HG03060 (cell line): ENCODE measurements at regions not wholly inside any gene's neighbourhood (a gene's known extent, or its start where the extent isn't known, plus 50 kb on each side); places are given as distances from the start of the nearest gene placed in this dataset.
"Not testable (repeated sequence)": the region's sequence is repeated elsewhere in the genome, so short reads cannot be mapped to it uniquely, and the experiment has no call there.

Experiments used
- ATAC-seq: cut with Tn5 transposase; IDR thresholded peaks from one replicate; pipeline ENCODE4 v1.9.1; 2021; ENCODE audit warnings: low read depth, moderate number of reproducible peaks; ENCODE audit not compliant: unreplicated experiment

DNA sequence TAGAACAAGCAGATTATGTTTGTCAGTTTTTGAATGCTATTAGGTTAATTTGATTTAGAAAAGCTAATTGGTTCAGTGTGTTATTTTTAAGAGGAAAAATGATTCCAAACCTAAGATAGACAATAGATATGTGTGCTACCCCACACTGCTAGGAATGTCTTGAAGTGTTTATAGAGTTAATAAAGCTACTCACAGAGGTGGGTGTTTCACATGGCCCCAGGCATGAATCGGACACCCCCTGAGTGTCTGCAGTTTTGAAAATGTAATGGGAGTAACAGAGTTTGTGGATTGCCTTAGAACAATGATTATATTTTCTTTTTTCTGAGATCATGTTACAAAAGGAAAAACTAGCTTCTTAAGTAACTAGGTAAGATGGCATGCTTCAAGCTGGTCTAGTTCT is 348.3 kb downstream of the ADCYAP1 start:
- no peak for ATAC-seq

DNA sequence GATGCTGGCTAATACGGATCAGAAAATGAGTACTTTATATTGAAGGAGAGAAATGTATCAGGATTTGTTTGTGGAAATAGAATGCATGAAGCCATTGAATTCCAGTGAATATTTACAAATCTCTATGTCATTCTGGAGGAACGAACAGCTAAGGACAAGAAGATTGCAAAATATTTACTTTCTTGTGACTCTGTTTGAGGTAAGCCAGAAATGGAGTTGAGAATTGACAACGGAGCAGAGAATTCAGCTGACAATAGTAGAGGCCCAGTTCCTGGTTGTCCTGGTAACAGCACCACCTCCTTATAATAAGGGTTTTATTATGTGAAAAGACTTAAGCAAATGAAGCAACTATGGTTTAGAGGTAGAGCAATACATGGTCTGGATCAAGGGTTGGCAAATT is 349.2 kb downstream of the ADCYAP1 start:
- ATAC-seq: no peak

DNA sequence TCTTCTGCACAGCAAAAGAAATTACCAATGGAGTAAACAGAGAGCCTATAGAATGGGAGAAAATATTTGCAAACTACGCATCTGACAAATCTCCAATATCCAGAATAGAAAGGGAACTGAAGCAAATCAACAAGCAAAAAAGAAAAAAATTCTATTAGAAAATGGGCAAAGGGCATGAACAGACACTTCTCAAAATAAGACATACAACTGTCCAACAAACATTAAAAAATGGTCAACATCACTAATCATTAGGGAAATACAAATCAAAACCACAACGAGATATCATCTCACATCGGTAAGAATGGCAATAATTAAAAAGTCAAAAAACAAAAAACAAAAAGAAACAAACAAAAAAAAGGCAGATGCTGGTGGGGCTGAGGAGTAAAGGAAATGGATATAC is 356.4 kb downstream of the ADCYAP1 start:
- ATAC-seq: no peak

GRCh38 chr18:1267021-1267420 is 362.4 kb downstream of the ADCYAP1 start:
- ATAC-seq: no peak

DNA sequence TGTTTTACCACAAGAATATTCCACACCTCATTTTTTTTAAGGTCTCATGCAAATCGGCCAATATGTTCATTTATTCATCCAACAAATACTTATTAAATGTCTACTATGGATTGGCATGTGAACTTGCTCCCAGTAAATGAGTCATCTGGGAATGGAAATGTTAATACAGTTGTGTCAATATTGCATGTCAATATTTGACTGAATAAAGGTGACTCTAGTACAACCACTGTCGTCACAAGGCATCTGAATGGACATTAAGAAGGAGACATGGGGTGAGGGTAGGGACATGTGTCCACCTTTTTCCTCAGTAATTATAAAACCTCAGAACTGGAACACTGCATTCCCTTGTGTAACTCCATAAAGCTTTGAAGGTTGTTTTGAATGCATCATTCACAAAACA is 365.4 kb downstream of the ADCYAP1 start:
- no peak for ATAC-seq

GRCh38 chr18:1273469-1273868 is 368.8 kb downstream of the ADCYAP1 start:
- no peak for ATAC-seq

DNA sequence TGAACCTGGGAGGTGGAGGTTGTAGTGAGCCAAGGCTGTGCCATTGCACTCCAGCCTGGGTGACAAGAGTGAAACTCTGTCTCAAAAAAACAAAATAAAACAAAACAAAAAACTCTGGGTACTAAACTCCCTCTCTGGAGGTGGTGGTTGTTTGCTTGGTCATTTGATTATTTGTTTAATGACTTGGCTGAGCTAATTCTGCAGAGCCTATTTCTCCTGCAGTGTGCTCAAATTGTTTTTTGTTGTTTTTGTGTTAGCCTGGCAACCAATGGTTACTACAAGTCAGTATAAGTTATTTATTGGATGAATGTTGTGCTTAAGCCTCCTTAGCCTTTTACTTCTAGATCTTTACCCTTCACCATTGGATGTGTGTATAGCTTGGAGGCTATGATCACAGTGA is 387.5 kb downstream of the ADCYAP1 start:
- no peak for ATAC-seq

- ATAC-seq: no peak
These were observed 389.6 kb downstream of the ADCYAP1 start for GRCh38 chr18:1294229-1294628.

GRCh38 chr18:1296237-1296636 is 391.6 kb downstream of the ADCYAP1 start:
- no peak for ATAC-seq

DNA sequence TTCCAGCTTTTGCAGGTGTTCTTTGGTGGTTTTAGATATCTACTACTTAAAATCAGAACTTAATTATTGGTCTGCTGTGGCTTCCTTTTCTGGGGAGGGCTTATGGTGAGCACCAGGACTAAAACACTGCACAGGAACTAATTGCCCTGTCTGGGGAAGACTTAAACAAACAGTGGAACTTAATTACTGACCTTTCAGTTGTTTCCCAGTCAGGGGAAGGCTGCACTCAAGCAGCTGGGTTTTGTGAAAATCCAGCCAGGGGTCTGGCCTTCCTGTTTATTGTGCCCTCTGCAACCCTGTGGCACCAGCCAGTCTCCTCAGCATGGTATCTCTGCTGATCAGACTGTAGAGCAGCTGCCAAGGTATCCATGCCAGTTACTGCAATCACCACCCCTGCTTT is 398.2 kb downstream of the ADCYAP1 start:
- ATAC-seq: no peak

GRCh38 chr18:1304392-1304992 is 399.8 kb downstream of the ADCYAP1 start:
- ATAC-seq: no peak

DNA sequence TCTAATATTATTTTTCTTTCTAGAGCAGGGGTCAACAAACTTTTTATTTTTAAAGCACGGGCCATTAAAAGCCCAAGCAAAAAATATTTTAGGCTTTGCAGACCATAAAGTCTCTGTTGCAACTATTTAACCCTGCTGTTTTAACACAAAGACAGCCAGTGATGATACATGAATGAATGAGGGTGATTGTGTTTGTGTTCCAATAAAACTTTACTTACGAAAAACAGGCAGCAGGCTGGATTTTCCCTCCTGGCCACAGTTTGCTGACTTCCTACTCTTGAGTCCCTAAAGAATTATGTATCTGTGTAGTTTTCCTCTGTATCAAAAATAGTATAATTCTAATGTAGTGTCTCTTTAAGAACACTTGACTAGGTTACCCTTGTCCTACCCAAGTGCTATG is 402.0 kb downstream of the ADCYAP1 start:
- no peak for ATAC-seq

GRCh38 chr18:1308686-1309085 is 404.0 kb downstream of the ADCYAP1 start:
- ATAC-seq: no peak

GRCh38 chr18:1311376-1311775 is 406.7 kb downstream of the ADCYAP1 start:
- no peak for ATAC-seq

- ATAC-seq: not testable (repeated sequence)
These were observed 430.7 kb downstream of the ADCYAP1 start for GRCh38 chr18:1335345-1335744.

GRCh38 chr18:1350931-1351450 is 446.3 kb downstream of the ADCYAP1 start:
- ATAC-seq: no peak

DNA sequence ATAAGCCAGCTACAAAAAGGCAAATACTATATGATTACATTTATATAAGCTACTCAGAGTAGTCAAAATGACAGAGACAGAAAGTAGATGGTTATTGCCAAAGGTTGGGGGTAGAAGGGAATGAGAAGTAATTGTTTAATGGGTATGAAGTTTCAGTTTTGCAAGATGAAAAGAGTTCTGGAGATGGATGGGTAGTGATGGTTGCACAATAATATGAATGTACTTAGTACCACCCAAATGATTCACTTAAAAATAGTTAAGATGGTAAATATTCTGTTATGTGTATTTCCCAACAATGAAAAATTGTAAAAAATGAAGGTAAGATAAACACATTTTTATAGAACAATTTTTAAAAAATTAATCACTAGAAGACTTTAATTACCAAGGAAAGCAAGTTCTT is 448.4 kb downstream of the ADCYAP1 start:
- no peak for ATAC-seq

DNA sequence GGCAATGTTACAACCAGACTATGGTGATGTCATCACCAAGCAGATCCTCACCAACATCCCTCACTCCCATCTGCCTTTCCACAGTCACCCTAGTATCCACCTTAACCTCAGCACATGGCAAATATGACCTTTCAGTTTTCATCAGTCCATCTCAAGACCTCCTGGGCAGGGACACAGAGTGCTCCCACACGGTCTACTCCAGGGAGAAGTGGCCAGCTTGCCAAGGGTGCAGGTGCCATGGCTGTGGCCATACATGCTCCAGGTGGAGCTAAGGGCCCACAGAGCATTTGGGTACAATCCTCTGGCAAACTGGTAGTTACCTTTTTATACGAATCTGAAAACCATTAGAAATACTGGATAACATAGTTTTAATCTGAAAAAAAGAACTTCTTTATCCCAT is 453.1 kb downstream of the ADCYAP1 start:
- no peak for ATAC-seq

- ATAC-seq: no peak
These were observed 457.3 kb downstream of the ADCYAP1 start for GRCh38 chr18:1361936-1362335.

- no peak for ATAC-seq
These were observed 465.9 kb downstream of the ADCYAP1 start for GRCh38 chr18:1370552-1370951.

- ATAC-seq: no peak
These were observed 467.1 kb downstream of the ADCYAP1 start for GRCh38 chr18:1371724-1372123.

DNA sequence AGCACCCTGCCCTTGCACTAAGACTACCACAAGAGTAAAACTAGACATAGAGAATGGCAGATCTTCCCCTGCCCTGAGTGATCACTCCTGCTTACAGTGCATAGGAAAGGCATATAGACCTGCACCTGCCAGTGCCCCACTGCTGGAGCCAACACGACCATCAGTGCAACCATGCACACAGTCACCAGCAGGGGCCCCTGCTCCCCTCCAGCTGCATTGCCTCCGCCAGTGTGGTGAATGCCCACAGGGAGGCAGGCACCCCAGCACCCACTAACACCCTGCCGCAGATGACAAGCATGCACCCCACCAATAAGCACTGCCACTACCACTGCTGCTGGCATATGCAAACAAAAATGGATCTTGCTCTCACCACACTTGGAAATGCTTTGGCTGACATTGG is 478.8 kb downstream of the ADCYAP1 start:
- ATAC-seq: no peak

- not testable (repeated sequence) for ATAC-seq
These were observed 483.8 kb downstream of the ADCYAP1 start for GRCh38 chr18:1388468-1388867.
